ENCODE measurements at regions not wholly inside any gene's neighbourhood (a gene's known extent, or its start where the extent isn't known, plus 50 kb on each side); places are given as distances from the start of the nearest gene placed in this dataset.

GRCh38 chr3:66165660-66166059, 55.1 kb upstream of the SLC25A26 start:
- H3K27me3 Mint-ChIP-seq (ENCODE audit: insufficient read depth, low read depth), result no peaks in the 10 kb centered on the region
- no peaks in the 10 kb centered on the region for H3K9me3 Mint-ChIP-seq
- no peaks in the 10 kb centered on the region for H3K36me3 Mint-ChIP-seq
- peaks cover 3% of the 10 kb centered on the region for H4K20me1 ChIP-seq (ENCODE audit: low read depth)
- TF ChIP-seq EZH2 (IDR thresholded peaks at IDR 0.05) (no peak), CTCF (IDR thresholded peaks at IDR 0.05) (no peak), EZH2phosphoT487 (IDR thresholded peaks at IDR 0.05) (no peak)
- H3K9me3 ChIP-seq (ENCODE audit: low read depth), result no peaks in the 10 kb centered on the region
- no peaks in the 10 kb centered on the region for H3K4me1 ChIP-seq
- H2AFZ ChIP-seq (replicated peaks), result no peak overlapping the region
- H3K9ac ChIP-seq, result no peak overlapping the region
- DNase-seq (ENCODE audit: low spot score), result peak; percentile 40
- no peaks in the 10 kb centered on the region for H3K36me3 ChIP-seq
- no peak overlapping the region for H3K27ac Mint-ChIP-seq
- H3K4me1 Mint-ChIP-seq, result peaks cover 5% of the 10 kb centered on the region
- H3K27ac ChIP-seq, result no peak overlapping the region
- no peak overlapping the region for H3K4me3 Mint-ChIP-seq
- H3K27me3 ChIP-seq, result no peaks in the 10 kb centered on the region
- no peak overlapping the region for H3K4me3 ChIP-seq
- H3K79me2 ChIP-seq (ENCODE audit: low read depth), result no peaks in the 10 kb centered on the region
- no peaks in the 10 kb centered on the region for H3F3A ChIP-seq (ENCODE audit: low read depth)
- H3K4me2 ChIP-seq, result no peak overlapping the region

GRCh38 chr3:66164155-66164554, 56.6 kb upstream of the SLC25A26 start:
- H3K9ac ChIP-seq, result no peak overlapping the region
- Mint-ChIP-seq H3K27me3 (ENCODE audit: insufficient read depth, low read depth) (no peaks in the 10 kb centered on the region), H3K27ac (no peak overlapping the region), H3K36me3 (no peaks in the 10 kb centered on the region), H3K4me3 (no peak overlapping the region), H3K9me3 (no peaks in the 10 kb centered on the region), H3K4me1 (peaks cover 5% of the 10 kb centered on the region)
- H3K79me2 ChIP-seq (ENCODE audit: low read depth), result no peaks in the 10 kb centered on the region
- no peaks in the 10 kb centered on the region for H3K27me3 ChIP-seq
- no peaks in the 10 kb centered on the region for H3K4me1 ChIP-seq
- H3K36me3 ChIP-seq, result no peaks in the 10 kb centered on the region
- peaks cover 3% of the 10 kb centered on the region for H4K20me1 ChIP-seq (ENCODE audit: low read depth)
- no peak overlapping the region for H3K4me3 ChIP-seq
- no peaks in the 10 kb centered on the region for H3K9me3 ChIP-seq (ENCODE audit: low read depth)
- no peaks in the 10 kb centered on the region for H3F3A ChIP-seq (ENCODE audit: low read depth)
- DNase-seq (ENCODE audit: low spot score), result no peak
- no peak overlapping the region for H3K4me2 ChIP-seq
- H3K27ac ChIP-seq, result no peak overlapping the region
- TF ChIP-seq CTCF (IDR thresholded peaks at IDR 0.05), result no peak
- no peak overlapping the region for H2AFZ ChIP-seq (replicated peaks)

GRCh38 chr3:66163222-66163621, 57.6 kb upstream of the SLC25A26 start:
- Mint-ChIP-seq H3K9me3 (no peaks in the 10 kb centered on the region), H3K4me3 (no peak overlapping the region), H3K4me1 (peaks cover 5% of the 10 kb centered on the region), H3K27me3 (ENCODE audit: insufficient read depth, low read depth) (no peaks in the 10 kb centered on the region), H3K27ac (no peak overlapping the region), H3K36me3 (no peaks in the 10 kb centered on the region)
- no peak overlapping the region for H2AFZ ChIP-seq (replicated peaks)
- H4K20me1 ChIP-seq (ENCODE audit: low read depth), result peaks cover 3% of the 10 kb centered on the region
- H3K9me3 ChIP-seq (ENCODE audit: low read depth), result no peaks in the 10 kb centered on the region
- no peak overlapping the region for H3K4me3 ChIP-seq
- no peak overlapping the region for H3K27ac ChIP-seq
- no peaks in the 10 kb centered on the region for H3K27me3 ChIP-seq
- DNase-seq (ENCODE audit: low spot score), result no peak
- no peak overlapping the region for H3K9ac ChIP-seq
- TF ChIP-seq CTCF (IDR thresholded peaks at IDR 0.05) (no peak), EZH2phosphoT487 (IDR thresholded peaks at IDR 0.05) (no peak), EZH2 (IDR thresholded peaks at IDR 0.05) (no peak)
- H3F3A ChIP-seq (ENCODE audit: low read depth), result no peaks in the 10 kb centered on the region
- no peaks in the 10 kb centered on the region for H3K79me2 ChIP-seq (ENCODE audit: low read depth)
- no peaks in the 10 kb centered on the region for H3K36me3 ChIP-seq
- no peak overlapping the region for H3K4me2 ChIP-seq
- no peaks in the 10 kb centered on the region for H3K4me1 ChIP-seq

GRCh38 chr3:66162766-66163165, 58.0 kb upstream of the SLC25A26 start:
- H3K4me1 ChIP-seq, result no peaks in the 10 kb centered on the region
- DNase-seq (ENCODE audit: low spot score), result no peak
- H3K9ac ChIP-seq, result no peak overlapping the region
- H3K27ac ChIP-seq, result no peak overlapping the region
- Mint-ChIP-seq H3K27ac (no peak overlapping the region), H3K9me3 (no peaks in the 10 kb centered on the region), H3K27me3 (ENCODE audit: insufficient read depth, low read depth) (no peaks in the 10 kb centered on the region), H3K4me3 (no peak overlapping the region), H3K36me3 (no peaks in the 10 kb centered on the region), H3K4me1 (peaks cover 5% of the 10 kb centered on the region)
- no peaks in the 10 kb centered on the region for H3K36me3 ChIP-seq
- H2AFZ ChIP-seq (replicated peaks), result no peak overlapping the region
- H3K9me3 ChIP-seq (ENCODE audit: low read depth), result no peaks in the 10 kb centered on the region
- H3K79me2 ChIP-seq (ENCODE audit: low read depth), result no peaks in the 10 kb centered on the region
- no peak overlapping the region for H3K4me2 ChIP-seq
- H3K27me3 ChIP-seq, result no peaks in the 10 kb centered on the region
- peaks cover 3% of the 10 kb centered on the region for H4K20me1 ChIP-seq (ENCODE audit: low read depth)
- H3F3A ChIP-seq (ENCODE audit: low read depth), result no peaks in the 10 kb centered on the region
- no peak for TF ChIP-seq EZH2phosphoT487 (IDR thresholded peaks at IDR 0.05)
- no peak for TF ChIP-seq EZH2 (IDR thresholded peaks at IDR 0.05)
- TF ChIP-seq CTCF (IDR thresholded peaks at IDR 0.05), result no peak
- no peak overlapping the region for H3K4me3 ChIP-seq
